ENCODE measurements at regions not wholly inside any gene's neighbourhood (a gene's known extent, or its start where the extent isn't known, plus 50 kb on each side); places are given as distances from the start of the nearest gene placed in this dataset.

- no peak for TF ChIP-seq POLR2A (IDR thresholded peaks at IDR 0.05; ENCODE audit: extremely low read depth, insufficient read length)
- TF ChIP-seq CTCF (IDR thresholded peaks at IDR 0.05; ENCODE audit: low read depth, low read length), result no peak
- no peak for TF ChIP-seq MAX (IDR thresholded peaks at IDR 0.05; ENCODE audit: low read depth, low read length)
Measured at GRCh38 chr3:178194539-178194938, 341.7 kb upstream of the KCNMB2 start.
